Stimulated activated CD8-positive, alpha-beta memory T cell treated with anti-CD3 and anti-CD28 coated beads, Interleukin-12 subunit alpha, Interleukin-12 subunit beta, amount 100 ng/mL, for 4 hours (primary cell): ENCODE measurements at regions not wholly inside any gene's neighbourhood (a gene's known extent, or its start where the extent isn't known, plus 50 kb on each side); places are given as distances from the start of the nearest gene placed in this dataset.

ENCODE experiments used
- DNase-seq: peaks from one replicate; pipeline ENCODE4 v3.0.0-alpha.2; 2020; ENCODE audit warnings: low read depth

- no peak for DNase-seq
Observed at GRCh38 chr17:77746393-77746792, 212.1 kb upstream of the TNRC6C start.

DNA sequence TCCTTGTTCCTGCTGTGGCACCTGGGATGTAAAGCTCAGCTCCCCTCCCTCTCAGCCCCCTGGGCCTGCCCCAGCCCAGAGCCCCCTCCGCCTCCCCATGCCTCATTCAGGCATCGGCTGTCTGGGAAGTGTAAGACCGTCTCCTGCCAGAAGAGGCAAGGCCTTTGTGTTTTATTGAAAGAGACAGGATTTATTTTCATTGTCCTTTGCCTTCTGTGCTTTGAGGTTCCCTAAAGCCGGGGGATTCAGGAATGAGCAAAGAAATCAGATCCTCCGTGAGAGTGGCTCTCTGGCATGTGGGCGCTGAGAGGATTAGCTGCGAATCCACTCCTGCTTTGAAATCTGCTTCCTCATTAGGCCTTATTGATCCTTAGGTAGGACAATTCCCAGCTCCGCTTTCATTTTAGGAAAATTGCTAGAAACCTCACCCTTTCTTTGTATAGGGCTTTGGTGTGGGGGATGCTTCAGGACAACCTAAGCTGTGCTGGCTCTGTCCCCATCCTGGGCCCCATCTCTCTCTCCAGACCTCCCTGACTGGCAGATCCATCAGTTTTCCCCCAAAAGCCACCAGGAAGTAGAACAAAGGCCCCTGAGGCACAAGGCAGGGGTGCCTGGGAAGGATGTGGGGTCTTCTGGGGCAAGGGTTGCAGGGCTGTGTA, 211.5 kb upstream of the TNRC6C start:
- DNase-seq: no peak

GRCh38 chr17:77748436-77748835, 210.1 kb upstream of the TNRC6C start:
- no peak for DNase-seq

- DNase-seq: no peak
Observed at GRCh38 chr17:77749321-77749751, 209.2 kb upstream of the TNRC6C start.

DNA sequence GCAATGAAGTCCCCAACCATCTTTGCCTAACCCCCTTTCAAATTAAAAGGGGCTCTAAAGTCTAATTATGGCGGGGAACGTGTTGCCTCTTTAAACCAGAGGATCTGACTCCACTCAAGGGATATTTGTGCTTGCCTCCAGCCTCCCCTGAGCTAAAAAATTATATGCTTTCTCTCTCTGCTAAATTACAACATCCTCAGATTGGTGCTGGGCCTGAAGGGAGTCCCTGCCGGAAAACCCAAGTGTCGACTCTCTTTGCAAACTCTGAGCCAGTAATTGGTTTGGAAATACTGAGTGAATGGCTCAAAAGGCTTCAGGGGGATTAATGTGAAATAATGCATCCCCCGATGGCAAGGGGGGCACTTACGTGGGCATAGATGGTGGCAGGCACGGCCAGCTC, 208.5 kb upstream of the TNRC6C start:
- DNase-seq: no peak

DNA sequence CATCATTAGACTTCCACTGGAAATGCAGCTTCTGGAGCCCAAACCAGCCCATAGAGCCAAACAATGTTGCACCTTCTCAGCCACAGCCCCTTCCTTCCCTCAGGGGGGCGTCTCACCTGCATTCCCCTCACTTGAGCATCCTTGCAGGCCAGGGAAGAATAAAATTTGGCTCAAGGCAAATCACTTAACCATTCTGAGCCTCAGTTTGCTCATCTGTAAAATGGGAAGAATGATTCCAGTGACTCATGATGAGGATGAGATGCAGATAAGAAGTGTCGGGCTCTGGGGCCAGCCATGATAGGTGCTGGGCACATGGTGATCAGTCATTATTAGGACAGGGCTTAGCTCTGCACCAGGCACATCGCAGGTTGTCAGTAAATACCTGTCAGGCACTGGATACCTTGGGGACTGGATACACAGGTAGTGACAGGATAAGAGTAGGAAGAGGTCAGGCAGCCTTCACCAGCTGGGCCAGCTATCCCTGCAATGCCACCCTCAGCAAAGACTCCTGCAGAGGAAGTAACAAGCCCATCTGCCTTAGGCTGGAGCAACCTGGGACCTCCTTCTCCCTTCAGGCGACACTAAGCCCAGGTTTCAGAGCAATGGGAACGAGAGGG, 208.0 kb upstream of the TNRC6C start:
- DNase-seq: no peak

GRCh38 chr17:77753246-77753645, 205.3 kb upstream of the TNRC6C start:
- no peak for DNase-seq

DNA sequence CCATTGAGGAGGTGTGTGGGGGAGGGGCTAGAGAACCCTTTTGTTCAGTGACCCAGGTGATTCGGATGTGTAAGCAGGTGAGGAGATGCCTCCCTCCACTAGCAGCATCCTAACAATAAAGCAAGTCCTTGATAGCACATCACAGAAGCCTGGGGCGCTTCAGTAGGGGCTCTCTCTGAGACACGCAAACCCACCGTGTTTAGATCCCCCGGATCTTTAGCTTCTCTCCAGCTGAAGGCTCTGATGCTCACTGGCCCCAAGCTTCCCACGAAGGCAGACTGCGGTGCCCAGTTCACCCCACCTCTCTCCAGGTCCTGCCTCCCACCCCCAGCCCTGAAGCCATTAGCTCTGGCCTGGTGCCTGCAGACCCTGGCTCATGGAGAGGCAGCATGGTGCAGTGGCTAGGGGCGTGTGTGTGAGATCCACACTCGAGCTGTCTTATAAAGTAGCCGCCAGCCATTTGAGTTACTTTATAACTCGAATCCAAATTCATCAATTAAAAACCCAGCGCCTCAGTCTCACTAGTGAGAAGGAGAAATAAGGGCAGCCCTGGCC, 204.7 kb upstream of the TNRC6C start:
- DNase-seq: no peak

GRCh38 chr17:77754956-77755355, 203.5 kb upstream of the TNRC6C start:
- DNase-seq: no peak

- DNase-seq: no peak
Observed at GRCh38 chr17:77755410-77755963, 203.0 kb upstream of the TNRC6C start.

GRCh38 chr17:77756028-77756427, 202.5 kb upstream of the TNRC6C start:
- DNase-seq: no peak

DNA sequence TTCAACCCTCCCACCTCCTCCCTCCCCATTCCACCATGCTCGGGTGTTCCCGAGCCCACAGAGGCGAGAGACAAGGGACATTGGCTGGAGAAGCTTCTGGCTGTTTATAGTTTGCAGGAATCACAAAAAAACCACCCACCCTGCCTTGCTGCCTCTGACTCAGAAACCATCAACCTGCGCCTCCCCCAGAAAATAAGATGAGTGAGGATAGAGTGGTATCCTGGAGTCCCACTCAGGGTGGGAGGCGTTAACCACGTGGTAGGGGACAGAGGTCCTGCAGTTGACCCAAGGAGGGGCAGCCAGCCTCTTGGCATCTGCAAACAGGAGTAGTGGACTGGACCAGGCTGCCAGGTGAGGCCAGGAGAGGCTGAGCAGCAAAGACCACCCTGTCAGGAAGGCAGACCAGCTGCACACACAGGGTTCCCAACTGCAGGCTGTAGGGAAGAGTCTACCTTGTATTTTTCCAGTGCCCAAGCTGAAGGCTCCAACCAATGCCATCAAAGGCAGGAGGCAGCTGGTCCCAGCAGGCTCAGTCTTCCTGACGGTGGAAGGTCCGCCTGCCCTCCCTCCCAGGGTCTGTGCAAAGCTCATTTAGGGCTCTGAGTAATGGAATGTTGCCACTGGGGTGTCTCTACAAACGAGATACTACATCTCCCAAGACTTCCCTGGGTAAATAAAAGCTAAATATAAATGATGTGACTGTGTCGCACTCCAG, 201.5 kb upstream of the TNRC6C start:
- no peak for DNase-seq

DNA sequence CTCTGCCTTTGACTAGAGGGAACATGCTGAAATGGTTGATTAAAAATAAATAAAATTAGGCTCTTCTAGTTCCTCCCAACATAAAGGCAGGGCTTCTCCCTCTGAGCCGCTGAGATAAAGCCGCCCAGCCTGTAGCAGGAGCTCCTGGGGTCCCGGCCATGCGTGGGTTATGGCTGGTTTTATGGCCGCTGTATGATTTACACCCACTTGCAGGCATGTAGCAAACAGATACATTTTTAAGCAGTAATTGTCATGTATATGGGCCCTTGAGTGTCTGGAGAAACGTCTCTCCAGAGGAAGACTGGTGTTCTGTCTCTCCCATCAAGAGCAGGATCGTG, 201.0 kb upstream of the TNRC6C start:
- DNase-seq: no peak

DNA sequence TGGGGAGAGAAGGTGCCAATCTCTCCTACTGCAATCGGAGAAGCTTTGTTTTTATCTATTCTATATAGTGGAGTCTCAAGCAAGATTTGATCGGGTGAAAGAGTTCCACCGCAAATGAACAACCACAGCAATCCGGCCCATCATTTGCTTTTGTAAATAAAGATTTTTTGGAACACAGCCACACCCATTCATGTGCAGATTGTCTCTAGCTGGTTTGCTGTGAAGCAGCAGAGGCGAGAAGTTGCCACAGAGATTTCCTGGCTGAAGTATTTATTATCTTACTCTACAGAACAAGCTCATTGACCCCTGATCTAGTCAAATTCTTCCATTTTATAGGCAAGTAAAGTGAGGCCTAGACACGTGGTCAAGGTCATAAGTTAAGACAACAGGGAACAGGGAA, 195.5 kb upstream of the TNRC6C start:
- DNase-seq: no peak

GRCh38 chr17:77763575-77763974, 194.9 kb upstream of the TNRC6C start:
- no peak for DNase-seq

DNA sequence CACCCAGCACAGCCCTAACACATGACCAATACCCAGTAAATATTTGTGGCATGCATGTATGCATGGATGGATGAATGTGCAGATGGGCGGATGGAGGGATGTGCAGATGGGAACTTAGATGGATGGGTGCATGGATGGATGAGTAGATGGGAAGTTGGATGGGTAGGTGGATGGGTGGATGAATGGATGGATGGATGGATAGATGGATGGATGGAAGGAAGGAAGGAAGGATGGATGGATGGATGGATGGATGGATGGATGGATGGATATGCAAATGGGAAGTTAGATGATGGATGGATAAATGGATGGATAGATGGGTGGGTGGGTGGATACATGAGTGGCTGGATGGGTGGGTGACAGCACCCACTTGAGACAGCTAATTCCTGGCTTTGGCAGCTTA, 193.2 kb upstream of the TNRC6C start:
- no peak for DNase-seq

GRCh38 chr17:77767148-77767547, 191.4 kb upstream of the TNRC6C start:
- no peak for DNase-seq

DNA sequence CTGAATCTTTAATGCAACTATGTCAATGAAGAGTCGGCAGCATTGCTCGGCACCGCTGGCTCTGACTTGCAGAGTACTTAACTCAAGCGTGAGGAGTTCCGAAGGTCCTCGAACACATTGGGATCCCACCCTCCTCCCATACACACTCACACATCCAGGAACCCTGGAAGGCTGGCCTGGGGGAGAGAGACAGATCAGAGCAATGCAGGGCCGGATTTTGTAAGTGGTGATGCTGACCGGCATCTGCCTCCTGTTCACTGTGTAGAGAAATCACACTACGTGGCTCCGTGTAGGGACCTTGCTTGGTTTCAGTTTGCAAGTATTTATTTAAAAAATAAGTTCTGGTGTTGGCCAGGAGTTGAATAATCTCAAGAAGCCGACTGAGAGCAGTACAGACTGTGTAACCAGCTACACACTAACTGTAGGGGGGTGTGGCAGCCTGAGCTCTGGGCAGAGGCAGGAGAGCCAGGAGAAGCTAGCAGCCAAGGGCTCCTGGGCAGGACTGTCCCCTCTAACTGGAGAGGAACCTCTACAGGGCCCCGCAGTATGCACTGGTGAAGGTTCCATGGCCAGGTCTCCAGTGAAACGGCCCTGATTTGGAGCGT, 190.2 kb upstream of the TNRC6C start:
- no peak for DNase-seq

DNA sequence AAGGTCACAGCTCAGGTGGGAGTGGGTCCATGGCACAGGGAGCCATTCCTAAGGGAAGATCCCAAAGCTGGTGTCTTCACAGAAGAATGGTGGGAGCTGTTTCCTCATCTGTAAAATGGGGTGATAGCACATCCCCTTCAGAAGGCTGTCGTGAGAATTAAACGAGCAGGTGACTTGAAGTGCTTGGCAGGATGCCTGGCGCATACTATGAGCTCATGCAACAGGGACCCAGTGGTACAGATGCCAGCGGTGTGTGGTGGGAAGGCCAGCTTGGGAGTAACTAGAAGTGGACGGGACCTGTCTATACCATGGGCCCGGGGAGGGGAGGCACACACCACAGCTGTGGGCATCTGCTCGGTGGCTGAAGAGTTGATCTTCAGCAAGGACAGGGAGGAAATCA, 189.3 kb upstream of the TNRC6C start:
- no peak for DNase-seq

DNA sequence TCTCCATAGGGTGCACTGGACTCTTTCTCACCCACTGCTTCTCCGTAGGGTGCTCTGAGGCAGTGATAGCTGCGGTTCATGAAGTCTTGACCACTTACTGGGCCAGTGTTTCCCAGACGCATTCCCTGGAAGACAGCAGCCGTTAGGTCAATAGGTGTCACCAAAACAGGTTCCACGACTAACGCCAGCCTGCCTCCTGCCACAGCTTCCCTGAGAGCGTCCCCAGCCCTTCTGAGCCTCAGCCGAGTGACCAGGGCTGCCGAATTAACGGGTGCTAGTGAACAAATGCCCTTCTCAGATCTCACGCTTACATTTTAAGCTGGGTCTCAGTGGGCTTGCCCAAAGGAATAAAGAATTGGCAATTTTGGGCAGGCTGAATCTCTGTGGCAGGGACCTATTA, 188.7 kb upstream of the TNRC6C start:
- DNase-seq: no peak

- no peak for DNase-seq
Observed at GRCh38 chr17:77770331-77771105, 188.0 kb upstream of the TNRC6C start.

GRCh38 chr17:77771145-77771544, 187.4 kb upstream of the TNRC6C start:
- DNase-seq: no peak
